OCI-LY7 (cell line): ENCODE measurements at regions not wholly inside any gene's neighbourhood (a gene's known extent, or its start where the extent isn't known, plus 50 kb on each side); places are given as distances from the start of the nearest gene placed in this dataset.
"Not testable (repeated sequence)": the region's sequence is repeated elsewhere in the genome, so short reads cannot be mapped to it uniquely, and the experiment has no call there.

Experiments used
- BruUV-seq: library from RNA; stranded (reverse); fragments of 400-500 nt; replicated peaks from 2 replicates; lab custom pipeline; 2021; lab: Mats Ljungman, UMichigan
- CTCF ChIA-PET: fragments of 300-600 bp; sonication (Branson Sonifier 250); formaldehyde crosslinking; loops from one replicate; lab custom pipeline; 2022; ENCODE audit warnings: antibody characterized with exemption; ENCODE audit not compliant: unreplicated experiment; lab: Charles Lee
- POLR2A ChIA-PET: fragments of 300-600 bp; sonication (Branson Sonifier 250); formaldehyde crosslinking; loops from one replicate; lab custom pipeline; 2022; ENCODE audit warnings: antibody characterized with exemption; lab: Charles Lee
- DNase-seq: peaks from one replicate; pipeline ENCODE4 v3.0.0-alpha.2; 2015; ENCODE audit warnings: low spot score
- H2AFZ ChIP-seq: fragments of 200-600 bp; sonication (generic), shearing (Covaris generic); 2 replicates; pipeline ENCODE4 v1.6.1; 2014; ENCODE audit warnings: mild to moderate bottlenecking, antibody characterized with exemption, low read length, moderate library complexity
- H3K27ac ChIP-seq: fragments of 200-600 bp; sonication (generic); 2 replicates; pipeline ENCODE4 v1.5.1; 2014; ENCODE audit warnings: mixed run types, low read depth, mild to moderate bottlenecking, moderate library complexity, low read length, inconsistent platforms; ENCODE audit not compliant: poor library complexity, severe bottlenecking
- H3K36me3 ChIP-seq: fragments of 200-600 bp; sonication (generic); 2 replicates; pipeline ENCODE4 v1.6.1; 2014; ENCODE audit warnings: mild to moderate bottlenecking, antibody characterized with exemption, low read length, moderate library complexity, mixed read lengths; ENCODE audit not compliant: insufficient read depth
- H3K4me1 ChIP-seq: fragments of 200-600 bp; sonication (generic); 2 replicates; pipeline ENCODE4 v1.5.1; 2014; ENCODE audit warnings: mild to moderate bottlenecking, low read length; ENCODE audit not compliant: insufficient read depth, poor library complexity, severe bottlenecking
- H3K4me2 ChIP-seq: fragments of 200-600 bp; sonication (generic); 2 replicates; pipeline ENCODE4 v1.6.1; 2014; ENCODE audit warnings: mild to moderate bottlenecking, low read length
- H3K4me3 ChIP-seq: fragments of 200-600 bp; sonication (generic); 2 replicates; pipeline ENCODE4 v1.5.1; 2014; ENCODE audit warnings: mild to moderate bottlenecking, low read depth, low read length; ENCODE audit not compliant: poor library complexity, severe bottlenecking
- H3K79me2 ChIP-seq: fragments of 200-600 bp; sonication (generic); 2 replicates; pipeline ENCODE4 v1.6.1; 2016; ENCODE audit warnings: low read depth, mild to moderate bottlenecking, low read length, moderate library complexity, mixed read lengths; ENCODE audit not compliant: insufficient read depth
- H3K9me2 ChIP-seq: fragments of 200-600 bp; sonication (generic); 2 replicates; pipeline ENCODE4 v1.6.1; 2016; ENCODE audit warnings: mild to moderate bottlenecking, low read length, mixed read lengths; ENCODE audit not compliant: insufficient read depth
- H3K9me3 ChIP-seq: fragments of 200-600 bp; sonication (generic); 2 replicates; pipeline ENCODE4 v1.6.1; 2014; ENCODE audit warnings: mild to moderate bottlenecking, mixed run types, low read length, mixed read lengths
- H4K20me1 ChIP-seq: fragments of 200-600 bp; sonication (generic); 2 replicates; pipeline ENCODE4 v1.6.1; 2014; ENCODE audit warnings: mild to moderate bottlenecking, antibody characterized with exemption, low read length, moderate library complexity, mixed read lengths; ENCODE audit not compliant: insufficient read depth
- CTCF ChIP-seq: fragments of 200-600 bp; sonication (generic); conservative IDR thresholded peaks from 2 replicates; pipeline ENCODE4 v1.5.1; 2014; ENCODE audit warnings: mild to moderate bottlenecking, antibody characterized with exemption, low read length, moderate library complexity, mixed read lengths
- EZH2phosphoT487 ChIP-seq: fragments of 200-600 bp; sonication (generic); IDR thresholded peaks from 2 replicates; pipeline ENCODE4 v1.6.1; 2018; ENCODE audit warnings: low read depth, borderline replicate concordance, mild to moderate bottlenecking, mixed run types, antibody characterized with exemption, low read length, moderate library complexity, mixed read lengths
- intact Hi-C: fragments of 100-400 bp; cut with micrococcal nuclease; formaldehyde crosslinking; loops from one replicate; pipeline ENCODE4 v1.10.0; 2022; ENCODE audit not compliant: unreplicated experiment

- Histone ChIP-seq H3K4me1 (peaks cover 8% of the 10 kb centered on the region), H4K20me1 (no peaks in the 10 kb centered on the region), H3K9me3 (no peaks in the 10 kb centered on the region), H3K79me2 (no peaks in the 10 kb centered on the region), H3K27ac (no peak overlapping the region), H3K4me3 (no peak overlapping the region), H3K4me2 (no peak overlapping the region), H3K36me3 (no peaks in the 10 kb centered on the region), H2AFZ (no peak overlapping the region), H3K9me2 (no peaks in the 10 kb centered on the region)
- TF ChIP-seq EZH2phosphoT487 (no peak), CTCF (no peak)
- intact Hi-C loops: no loop called here
- POLR2A ChIA-PET: no interaction called here
- BruUV-seq: no TSS peak
- DNase-seq: no peak
- CTCF ChIA-PET: no interaction called here
Measured at GRCh38 chr2:18971069-18971378, 381.7 kb upstream of the NT5C1B start.

GRCh38 chr2:18966131-18966530 is 376.8 kb upstream of the NT5C1B start:
- Histone ChIP-seq H2AFZ (no peak overlapping the region), H3K9me2 (no peaks in the 10 kb centered on the region), H3K36me3 (no peaks in the 10 kb centered on the region), H3K4me3 (no peak overlapping the region), H3K4me1 (peaks cover 7% of the 10 kb centered on the region), H3K4me2 (no peak overlapping the region), H4K20me1 (no peaks in the 10 kb centered on the region), H3K27ac (no peak overlapping the region), H3K9me3 (no peaks in the 10 kb centered on the region), H3K79me2 (no peaks in the 10 kb centered on the region)
- no TSS peak for BruUV-seq
- ChIA-PET POLR2A (interaction anchor here (1.2 to 1.5 kb wide), 2 partner anchors 13 to 25 kb away, joined by 4 to 5 read pairs; no protein-coding TSS in a partner anchor), CTCF (no interaction called here)
- intact Hi-C loops: no loop called here
- TF ChIP-seq CTCF (no peak), EZH2phosphoT487 (no peak)
- DNase-seq: no peak

GRCh38 chr2:18963739-18964256 is 374.4 kb upstream of the NT5C1B start:
- H3K79me2 ChIP-seq, intact Hi-C loops, H3K4me3 ChIP-seq, H3K27ac ChIP-seq, H3K9me2 ChIP-seq, H3K4me1 ChIP-seq, H3K4me2 ChIP-seq, POLR2A ChIA-PET, H4K20me1 ChIP-seq, CTCF ChIA-PET, BruUV-seq, H3K9me3 ChIP-seq, H3K36me3 ChIP-seq, DNase-seq, H2AFZ ChIP-seq: not testable (repeated sequence)
